ENCODE measurements at regions not wholly inside any gene's neighbourhood (a gene's known extent, or its start where the extent isn't known, plus 50 kb on each side); places are given as distances from the start of the nearest gene placed in this dataset.

GRCh38 chr5:24805230-24805629 lies 160.5 kb upstream of the CDH10 start:
- DNase-seq, result no peak

GRCh38 chr5:24804221-24804681 lies 159.5 kb upstream of the CDH10 start:
- DNase-seq, result no peak

GRCh38 chr5:24791326-24791725 lies 146.5 kb upstream of the CDH10 start:
- DNase-seq, result no peak

GRCh38 chr5:24789611-24790351 lies 145.0 kb upstream of the CDH10 start:
- no peak for DNase-seq

- DNase-seq, result no peak
Observed at GRCh38 chr5:24788829-24789514, 144.2 kb upstream of the CDH10 start.

GRCh38 chr5:24786108-24786507 lies 141.3 kb upstream of the CDH10 start:
- DNase-seq, result no peak

- no peak for DNase-seq
Observed at GRCh38 chr5:24783596-24783995, 138.8 kb upstream of the CDH10 start.

- no peak for DNase-seq
Observed at GRCh38 chr5:24777392-24777791, 132.6 kb upstream of the CDH10 start.

GRCh38 chr5:24773261-24773660 lies 128.5 kb upstream of the CDH10 start:
- no peak for DNase-seq

GRCh38 chr5:24767086-24767485 lies 122.3 kb upstream of the CDH10 start:
- DNase-seq, result no peak

GRCh38 chr5:24765219-24765618 lies 120.4 kb upstream of the CDH10 start:
- no peak for DNase-seq

GRCh38 chr5:24750355-24750754 lies 105.6 kb upstream of the CDH10 start:
- DNase-seq, result no peak

- DNase-seq, result no peak
Observed at GRCh38 chr5:24749701-24750100, 104.9 kb upstream of the CDH10 start.

GRCh38 chr5:24747327-24747726 lies 102.5 kb upstream of the CDH10 start:
- DNase-seq, result no peak

- DNase-seq, result no peak
Observed at GRCh38 chr5:24742334-24742733, 97.6 kb upstream of the CDH10 start.

- no peak for DNase-seq
Observed at GRCh38 chr5:24737163-24737562, 92.4 kb upstream of the CDH10 start.

- DNase-seq, result no peak
Observed at GRCh38 chr5:24735284-24735683, 90.5 kb upstream of the CDH10 start.

- DNase-seq, result no peak
Observed at GRCh38 chr5:24732184-24732583, 87.4 kb upstream of the CDH10 start.

GRCh38 chr5:24720743-24721142 lies 76.0 kb upstream of the CDH10 start:
- DNase-seq, result no peak

- DNase-seq, result no peak
Observed at GRCh38 chr5:24714746-24715145, 70.0 kb upstream of the CDH10 start.

GRCh38 chr5:24712947-24713346 lies 68.2 kb upstream of the CDH10 start:
- no peak for DNase-seq

- no peak for DNase-seq
Observed at GRCh38 chr5:24712047-24712446, 67.3 kb upstream of the CDH10 start.

- no peak for DNase-seq
Observed at GRCh38 chr5:24703934-24704333, 59.2 kb upstream of the CDH10 start.
